ENCODE measurements at regions not wholly inside any gene's neighbourhood (a gene's known extent, or its start where the extent isn't known, plus 50 kb on each side); places are given as distances from the start of the nearest gene placed in this dataset.

GRCh38 chr6:92822222-92822621 lies 597.1 kb downstream of the EPHA7 start:
- DNase-seq (ENCODE audit: low read depth in 2 of 2), result no peak
- Histone ChIP-seq H3K27ac (ENCODE audit: insufficient read depth, low read length) (no peak overlapping the region), H3K27me3 (ENCODE audit: control insufficient read depth, insufficient read depth, low read length) (no peaks in the 10 kb centered on the region), H3K9me3 (ENCODE audit: control insufficient read depth, insufficient read depth, low read depth, low read length) (no peaks in the 10 kb centered on the region), H3K36me3 (ENCODE audit: control insufficient read depth, insufficient read depth, low read length) (no peaks in the 10 kb centered on the region), H3K4me3 (replicated peaks in 1 of 4; ENCODE audit: control extremely low read depth in 1 of 4, insufficient read depth in 1 of 4, low read depth in 3 of 4, low read length in 4 of 4) (no peak overlapping the region), H3K79me2 (ENCODE audit: control insufficient read depth, insufficient read depth, low read length) (no peaks in the 10 kb centered on the region), H3K4me1 (ENCODE audit: control insufficient read depth, extremely low read depth, insufficient read depth, low read length) (no peaks in the 10 kb centered on the region), H2AFZ (ENCODE audit: low read length) (no peak overlapping the region), H3K4me2 (ENCODE audit: extremely low read depth, insufficient read depth, low read length) (no peak overlapping the region), H4K20me1 (ENCODE audit: control insufficient read depth, extremely low read depth, insufficient read depth, low read length) (no peaks in the 10 kb centered on the region), H3K9ac (ENCODE audit: insufficient read depth, low read length) (no peak overlapping the region)
- TF ChIP-seq EZH2 (IDR thresholded peaks at IDR 0.05; ENCODE audit: low read length, missing control alignments) (no peak), CTCF (conservative IDR thresholded peaks at IDR 0.05 in 1 of 2, IDR thresholded peaks at IDR 0.05 in 1 of 2; ENCODE audit: low read depth in 1 of 2, low read length in 2 of 2) (no peak)

GRCh38 chr6:92820601-92821000 lies 598.8 kb downstream of the EPHA7 start:
- H4K20me1 ChIP-seq (ENCODE audit: control insufficient read depth, extremely low read depth, insufficient read depth, low read length), result no peaks in the 10 kb centered on the region
- no peaks in the 10 kb centered on the region for H3K79me2 ChIP-seq (ENCODE audit: control insufficient read depth, insufficient read depth, low read length)
- no peak overlapping the region for H3K4me2 ChIP-seq (ENCODE audit: extremely low read depth, insufficient read depth, low read length)
- no peaks in the 10 kb centered on the region for H3K4me1 ChIP-seq (ENCODE audit: control insufficient read depth, extremely low read depth, insufficient read depth, low read length)
- TF ChIP-seq EZH2 (IDR thresholded peaks at IDR 0.05; ENCODE audit: low read length, missing control alignments), result no peak
- no peak for TF ChIP-seq CTCF (conservative IDR thresholded peaks at IDR 0.05 in 1 of 2, IDR thresholded peaks at IDR 0.05 in 1 of 2; ENCODE audit: low read depth in 1 of 2, low read length in 2 of 2)
- no peak overlapping the region for H2AFZ ChIP-seq (ENCODE audit: low read length)
- H3K9ac ChIP-seq (ENCODE audit: insufficient read depth, low read length), result no peak overlapping the region
- no peak overlapping the region for H3K27ac ChIP-seq (ENCODE audit: insufficient read depth, low read length)
- no peaks in the 10 kb centered on the region for H3K9me3 ChIP-seq (ENCODE audit: control insufficient read depth, insufficient read depth, low read depth, low read length)
- no peaks in the 10 kb centered on the region for H3K36me3 ChIP-seq (ENCODE audit: control insufficient read depth, insufficient read depth, low read length)
- no peak overlapping the region for H3K4me3 ChIP-seq (replicated peaks in 1 of 4; ENCODE audit: control extremely low read depth in 1 of 4, insufficient read depth in 1 of 4, low read depth in 3 of 4, low read length in 4 of 4)
- no peaks in the 10 kb centered on the region for H3K27me3 ChIP-seq (ENCODE audit: control insufficient read depth, insufficient read depth, low read length)
- no peak for DNase-seq (ENCODE audit: low read depth in 2 of 2)

GRCh38 chr6:92810913-92811312 lies 608.4 kb downstream of the EPHA7 start:
- peak; percentile 14 to 62 for DNase-seq (ENCODE audit: low read depth in 2 of 2)
- no peaks in the 10 kb centered on the region for H3K9me3 ChIP-seq (ENCODE audit: control insufficient read depth, insufficient read depth, low read depth, low read length)
- no peak overlapping the region for H3K27ac ChIP-seq (ENCODE audit: insufficient read depth, low read length)
- H3K27me3 ChIP-seq (ENCODE audit: control insufficient read depth, insufficient read depth, low read length), result no peaks in the 10 kb centered on the region
- TF ChIP-seq CTCF (conservative IDR thresholded peaks at IDR 0.05 in 1 of 2, IDR thresholded peaks at IDR 0.05 in 1 of 2; ENCODE audit: low read depth in 1 of 2, low read length in 2 of 2), result peak; percentile 6 to 84
- TF ChIP-seq EZH2 (IDR thresholded peaks at IDR 0.05; ENCODE audit: low read length, missing control alignments), result no peak
- no peak overlapping the region for H3K9ac ChIP-seq (ENCODE audit: insufficient read depth, low read length)
- no peaks in the 10 kb centered on the region for H4K20me1 ChIP-seq (ENCODE audit: control insufficient read depth, extremely low read depth, insufficient read depth, low read length)
- H3K4me1 ChIP-seq (ENCODE audit: control insufficient read depth, extremely low read depth, insufficient read depth, low read length), result no peaks in the 10 kb centered on the region
- no peak overlapping the region for H3K4me3 ChIP-seq (replicated peaks in 1 of 4; ENCODE audit: control extremely low read depth in 1 of 4, insufficient read depth in 1 of 4, low read depth in 3 of 4, low read length in 4 of 4)
- H3K4me2 ChIP-seq (ENCODE audit: extremely low read depth, insufficient read depth, low read length), result no peak overlapping the region
- no peaks in the 10 kb centered on the region for H3K79me2 ChIP-seq (ENCODE audit: control insufficient read depth, insufficient read depth, low read length)
- H2AFZ ChIP-seq (ENCODE audit: low read length), result no peak overlapping the region
- H3K36me3 ChIP-seq (ENCODE audit: control insufficient read depth, insufficient read depth, low read length), result no peaks in the 10 kb centered on the region

Measured in fibroblast of lung (primary cell).